NCI-H446 treated with DMSO at 0.1 percent for 48 hours (cell line): ENCODE measurements at regions not wholly inside any gene's neighbourhood (a gene's known extent, or its start where the extent isn't known, plus 50 kb on each side); places are given as distances from the start of the nearest gene placed in this dataset.
"Not testable (repeated sequence)": the region's sequence is repeated elsewhere in the genome, so short reads cannot be mapped to it uniquely, and the experiment has no call there.

Experiments used
- DNase-seq: peaks from one replicate; lab custom pipeline; 2025; lab: John Stamatoyannopoulos, UW

DNA sequence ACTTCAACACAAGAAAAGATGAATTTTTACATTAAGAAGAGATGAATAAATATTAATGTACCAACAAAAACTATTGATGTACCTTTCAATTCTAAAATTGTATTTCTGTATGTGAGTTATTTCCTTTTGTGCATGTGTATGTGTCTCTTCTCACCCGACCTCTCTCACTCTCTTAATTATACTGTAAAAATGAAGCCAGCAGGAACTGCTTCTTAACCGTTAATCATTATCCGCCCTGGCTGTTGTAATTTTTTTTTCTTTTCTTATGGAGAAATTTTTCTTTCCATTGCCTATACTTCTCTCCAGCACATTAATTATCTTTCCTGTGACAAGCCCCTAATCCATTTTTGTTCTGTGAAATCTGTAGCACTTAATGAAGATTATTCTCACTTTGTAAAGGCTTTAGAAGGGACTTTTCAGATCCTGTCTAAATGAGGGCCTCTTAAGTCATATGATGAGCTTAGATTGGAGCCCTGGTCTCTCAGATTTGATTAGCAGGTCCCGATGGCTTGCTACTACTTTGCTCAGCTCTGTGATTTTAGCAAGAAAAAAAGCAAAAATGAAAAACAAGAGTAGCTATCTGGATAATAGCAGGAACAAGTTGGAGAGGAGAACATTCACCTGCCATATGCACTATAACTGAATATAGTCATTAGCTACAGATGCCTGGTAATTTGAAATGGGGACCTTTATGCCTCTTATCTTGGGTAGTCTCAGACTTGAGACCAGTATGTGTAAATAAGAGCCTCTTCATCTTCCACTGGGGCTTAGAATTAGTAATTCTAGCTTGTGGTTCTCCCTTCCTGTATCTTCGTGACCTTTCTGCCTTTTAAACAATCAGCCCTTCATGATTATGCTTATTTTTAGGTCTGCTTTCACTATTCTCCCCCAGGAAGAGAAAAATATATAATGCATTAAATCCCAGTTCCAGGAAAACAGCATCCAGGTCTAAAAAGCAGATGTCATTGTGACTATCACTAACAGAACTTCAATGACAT, 80.0 kb upstream of the COL1A2 start:
- DNase-seq, result no peak

DNA sequence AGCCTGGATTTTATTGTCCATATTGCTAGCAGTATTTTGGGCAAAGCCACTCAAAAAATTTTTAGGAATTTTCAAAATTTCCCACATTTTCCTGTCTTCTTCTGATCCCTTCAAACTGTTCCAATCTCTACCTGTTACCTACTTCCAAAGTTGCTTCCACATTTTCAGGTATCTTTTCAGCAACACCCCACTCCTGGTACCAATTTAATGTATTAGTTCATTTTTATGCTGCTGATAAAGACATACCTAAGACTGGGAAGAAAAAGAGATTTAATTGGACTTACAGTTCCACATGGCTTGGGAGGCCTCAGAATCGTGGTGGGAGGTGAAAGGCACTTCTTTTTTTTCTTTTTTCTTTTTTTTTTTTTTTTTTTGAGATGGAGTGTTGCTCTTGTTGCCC, 73.6 kb upstream of the COL1A2 start:
- not testable (repeated sequence) for DNase-seq

DNA sequence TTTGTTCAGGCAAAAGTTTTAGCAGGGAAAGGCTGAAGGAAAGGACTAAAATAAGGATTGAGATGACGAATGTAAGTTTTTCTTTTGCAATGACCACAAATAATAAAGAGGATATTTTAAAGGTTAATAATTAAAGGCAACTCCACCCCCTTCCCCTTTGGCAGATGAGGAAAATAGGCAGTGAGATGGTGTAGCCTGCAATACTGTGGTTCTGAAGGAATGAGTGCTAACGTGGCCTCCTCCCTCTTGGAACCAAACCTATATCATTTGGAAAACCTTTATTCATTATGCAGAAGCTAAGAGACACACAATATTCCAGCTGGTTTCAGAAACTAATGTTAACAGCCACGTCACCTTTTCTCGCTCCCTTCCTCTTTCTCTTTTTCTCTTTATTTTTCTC, 70.9 kb upstream of the COL1A2 start:
- DNase-seq, result no peak

DNA sequence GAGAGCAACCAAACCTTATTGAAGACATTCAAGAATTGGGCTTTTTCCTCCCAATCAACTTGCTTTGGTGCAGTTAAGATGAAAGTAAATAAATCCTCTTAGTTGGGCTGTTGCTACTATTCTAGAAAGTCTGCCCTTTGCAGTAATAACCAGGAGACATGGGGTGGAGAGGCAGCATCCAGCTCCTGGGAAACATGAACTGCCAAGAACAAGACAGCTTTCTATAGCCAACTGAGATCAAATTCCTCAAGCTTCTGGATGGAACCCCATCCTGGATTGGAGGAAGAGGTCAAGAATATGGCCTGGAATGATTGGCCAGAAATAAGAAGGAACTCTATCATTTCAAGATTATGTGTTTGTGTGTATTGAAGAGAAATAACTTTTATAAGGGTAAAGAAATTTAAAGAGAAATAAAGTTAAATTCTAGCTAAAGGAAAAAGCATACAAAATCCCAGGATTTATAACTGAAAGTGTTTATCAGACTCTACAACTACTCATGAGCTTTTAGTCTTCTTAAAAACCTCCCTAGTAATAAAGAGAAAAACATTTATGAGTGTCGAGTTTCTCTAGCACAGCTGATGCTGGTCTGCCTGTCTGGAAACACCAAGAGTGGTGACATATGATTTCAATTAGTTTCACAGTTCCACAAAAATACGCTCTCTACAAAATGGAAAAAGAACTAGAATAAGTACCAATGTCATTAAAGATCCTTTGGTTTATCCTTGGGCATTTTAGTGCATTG, 70.1 kb upstream of the COL1A2 start:
- no peak for DNase-seq

DNA sequence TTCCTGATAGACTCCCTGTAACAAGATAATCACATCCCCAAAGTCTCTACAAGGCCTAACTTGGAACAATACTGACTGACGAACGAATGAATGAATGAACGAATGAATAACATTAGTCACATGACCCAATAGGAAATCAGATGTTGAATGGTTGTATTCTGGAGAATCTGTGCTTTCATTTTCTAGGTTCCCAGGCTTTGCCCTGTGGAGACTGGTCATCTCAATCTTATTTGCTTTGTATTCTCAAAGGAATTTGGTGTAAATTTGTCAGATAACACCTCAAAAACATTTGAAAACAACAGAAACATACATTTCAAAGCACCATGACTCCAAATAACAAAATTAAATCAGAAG, 69.6 kb upstream of the COL1A2 start:
- DNase-seq, result no peak

DNA sequence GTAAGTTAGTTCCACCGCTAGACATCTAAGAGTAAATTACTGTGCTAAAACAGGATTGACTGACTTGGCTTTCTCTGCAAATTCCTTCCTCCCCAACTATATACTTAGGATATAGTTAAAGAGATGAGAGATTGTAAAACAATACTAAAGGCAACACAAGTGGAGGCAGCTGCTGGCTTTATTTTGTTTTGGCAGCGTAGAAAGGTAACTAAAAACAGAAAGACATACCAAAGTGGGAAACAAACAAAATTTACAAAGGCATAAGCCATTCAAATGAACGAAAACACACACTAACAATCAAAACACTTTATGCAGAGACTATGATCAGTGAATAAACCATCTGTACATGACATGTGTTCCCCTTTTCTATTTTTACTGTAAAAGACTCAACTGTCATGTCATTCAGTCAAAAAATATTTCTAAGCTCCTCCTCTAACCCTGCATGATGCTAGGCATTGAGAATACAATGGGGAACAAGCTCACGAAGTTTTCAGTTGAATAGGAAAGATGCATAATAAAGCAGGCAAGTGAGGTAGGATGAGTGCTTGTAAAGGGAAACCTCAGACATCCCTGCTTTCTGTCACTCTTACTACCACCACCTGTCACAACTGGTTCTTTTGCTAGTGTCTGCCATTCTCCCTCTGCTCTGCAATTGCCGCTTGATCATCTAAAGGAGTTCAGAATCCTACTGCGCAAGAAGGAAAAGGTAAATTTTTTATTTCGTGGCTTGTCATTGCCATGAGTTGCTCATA, 64.2 kb upstream of the COL1A2 start:
- no peak for DNase-seq

DNA sequence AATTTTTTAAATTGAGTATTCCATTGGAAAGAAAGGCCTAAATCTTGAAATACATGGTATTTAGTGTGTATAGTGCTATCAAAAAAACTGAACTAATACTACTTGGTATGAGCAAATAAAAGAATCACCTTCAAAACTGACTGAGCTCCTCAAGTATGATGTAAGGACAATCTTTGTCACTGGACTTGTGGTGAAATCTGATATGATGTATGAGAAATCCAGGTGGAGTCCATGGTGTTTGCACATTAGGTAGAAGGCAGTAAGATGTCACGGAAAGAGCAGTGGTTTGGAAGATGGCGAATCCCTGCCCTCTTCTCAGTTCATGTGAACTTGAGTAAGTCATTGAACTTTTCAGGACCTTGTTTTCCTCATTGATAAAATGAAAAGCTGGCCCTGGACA, 62.1 kb upstream of the COL1A2 start:
- DNase-seq, result no peak

DNA sequence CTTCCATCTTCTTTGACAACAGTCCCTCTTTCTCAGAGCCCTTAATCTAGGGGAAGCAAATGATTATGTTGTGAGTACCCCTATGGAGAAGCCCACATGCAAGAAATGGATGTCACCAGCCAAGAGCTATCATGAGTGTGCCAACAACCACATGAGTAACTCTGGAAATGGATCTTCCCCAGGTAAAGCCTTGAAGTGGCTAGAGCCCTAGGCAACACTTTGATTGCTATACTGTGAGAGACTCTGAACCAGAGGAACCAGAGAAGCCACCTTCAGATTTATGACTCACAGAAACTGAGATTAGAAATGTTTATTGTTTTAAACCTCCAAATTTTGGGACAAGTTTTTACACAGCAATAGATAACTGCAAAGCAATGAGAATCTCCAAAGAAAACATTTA, 60.9 kb upstream of the COL1A2 start:
- DNase-seq, result no peak

DNA sequence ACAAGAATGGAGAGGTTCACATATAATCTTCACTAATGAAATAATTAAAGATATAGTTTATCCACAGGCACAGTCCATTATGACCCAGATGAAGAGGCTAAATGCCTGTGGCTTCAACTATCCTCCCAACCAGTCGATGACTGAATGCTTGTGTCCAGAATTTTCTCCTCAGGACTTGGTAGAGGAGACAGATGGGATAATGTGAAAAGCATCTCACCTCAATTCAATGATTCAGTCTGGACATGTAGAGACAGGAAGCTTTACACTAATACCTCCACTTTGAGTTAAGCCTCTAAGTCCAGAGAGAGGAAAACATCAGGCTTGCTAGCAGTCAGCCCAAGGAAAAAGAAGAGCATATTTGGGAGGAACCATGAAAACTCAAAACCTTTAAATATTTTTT, 59.1 kb upstream of the COL1A2 start:
- no peak for DNase-seq

DNA sequence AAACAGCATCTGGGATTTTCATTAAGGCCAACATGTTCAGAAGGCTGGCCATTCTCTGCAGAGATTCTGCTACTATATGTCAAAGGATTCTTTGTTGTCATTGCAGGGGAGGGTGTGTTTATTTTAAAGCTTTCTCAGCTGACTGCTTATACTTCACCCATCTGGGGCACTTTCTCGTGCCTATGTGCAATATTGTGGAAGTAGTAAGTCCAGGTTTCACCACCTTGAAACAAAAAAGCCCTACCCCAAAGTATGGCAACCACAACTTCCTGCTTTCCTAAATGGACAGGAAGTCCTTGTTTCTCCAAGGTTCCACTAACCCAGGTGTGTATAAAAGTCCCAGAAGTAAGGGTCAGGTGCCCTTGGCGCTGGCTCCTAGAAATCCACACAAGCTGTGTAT, 58.7 kb upstream of the COL1A2 start:
- no peak for DNase-seq

DNA sequence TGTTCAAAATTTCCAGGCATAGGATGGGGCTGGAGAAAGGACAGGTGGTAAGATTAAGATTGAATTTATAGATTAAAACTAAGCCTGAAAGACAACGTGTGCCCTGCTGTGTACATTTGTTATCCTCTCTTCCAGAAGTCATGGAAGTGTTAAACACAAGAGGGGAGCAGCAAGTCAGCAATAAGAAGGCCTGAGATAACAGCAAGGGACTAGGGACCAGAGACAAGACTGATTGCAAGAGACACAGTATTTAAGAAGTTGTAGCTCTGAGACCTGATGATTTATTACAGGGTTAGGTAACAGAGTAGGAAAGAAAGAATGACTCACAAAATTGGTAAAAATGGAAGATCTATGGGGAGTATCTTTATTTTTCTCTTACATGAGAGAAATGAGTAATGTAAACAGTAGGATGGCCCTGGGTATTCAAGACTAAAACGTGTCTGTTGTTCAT, 55.7 kb upstream of the COL1A2 start:
- no peak for DNase-seq

DNA sequence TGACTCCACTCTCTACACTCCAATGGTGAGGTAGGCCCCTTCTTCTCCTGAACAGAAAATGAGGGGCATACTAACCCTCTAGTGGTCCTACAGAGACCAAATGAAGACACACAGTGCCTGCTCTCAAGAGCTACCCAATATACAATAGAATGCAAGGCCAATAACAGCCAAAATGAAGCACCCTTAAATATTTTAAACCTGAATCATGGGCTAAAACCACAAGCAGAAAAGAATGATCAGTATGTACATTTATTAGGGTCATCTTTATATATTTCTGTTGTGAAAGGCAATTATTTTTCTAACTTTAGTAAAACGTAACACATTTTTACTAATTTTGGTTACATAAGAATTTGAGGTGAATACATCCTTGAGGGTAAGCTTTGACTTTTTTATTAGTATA, 49.9 kb upstream of the COL1A2 start:
- DNase-seq, result no peak
